ENCODE measurements at regions not wholly inside any gene's neighbourhood (a gene's known extent, or its start where the extent isn't known, plus 50 kb on each side); places are given as distances from the start of the nearest gene placed in this dataset.

DNA sequence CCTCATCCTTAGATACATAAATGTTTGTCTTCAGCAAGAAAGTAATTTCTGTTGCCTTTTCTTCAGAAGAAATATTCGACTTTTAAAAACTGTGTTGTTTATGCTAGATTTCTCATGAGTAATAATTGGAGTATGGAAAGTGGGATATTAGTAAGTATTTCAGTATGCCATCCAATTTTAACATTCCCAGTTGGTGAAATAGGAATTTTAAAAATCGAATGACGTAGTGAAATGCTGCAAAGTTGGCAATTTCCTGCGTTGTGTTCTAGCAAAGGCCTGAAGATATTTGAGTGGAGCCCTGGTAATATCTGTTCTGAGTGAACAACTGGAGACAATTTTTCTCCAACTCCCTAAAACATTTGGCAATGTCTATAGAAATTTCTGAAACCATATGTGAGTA, 190.1 kb downstream of the ZNF330 start:
- TF ChIP-seq, protein P1, sequence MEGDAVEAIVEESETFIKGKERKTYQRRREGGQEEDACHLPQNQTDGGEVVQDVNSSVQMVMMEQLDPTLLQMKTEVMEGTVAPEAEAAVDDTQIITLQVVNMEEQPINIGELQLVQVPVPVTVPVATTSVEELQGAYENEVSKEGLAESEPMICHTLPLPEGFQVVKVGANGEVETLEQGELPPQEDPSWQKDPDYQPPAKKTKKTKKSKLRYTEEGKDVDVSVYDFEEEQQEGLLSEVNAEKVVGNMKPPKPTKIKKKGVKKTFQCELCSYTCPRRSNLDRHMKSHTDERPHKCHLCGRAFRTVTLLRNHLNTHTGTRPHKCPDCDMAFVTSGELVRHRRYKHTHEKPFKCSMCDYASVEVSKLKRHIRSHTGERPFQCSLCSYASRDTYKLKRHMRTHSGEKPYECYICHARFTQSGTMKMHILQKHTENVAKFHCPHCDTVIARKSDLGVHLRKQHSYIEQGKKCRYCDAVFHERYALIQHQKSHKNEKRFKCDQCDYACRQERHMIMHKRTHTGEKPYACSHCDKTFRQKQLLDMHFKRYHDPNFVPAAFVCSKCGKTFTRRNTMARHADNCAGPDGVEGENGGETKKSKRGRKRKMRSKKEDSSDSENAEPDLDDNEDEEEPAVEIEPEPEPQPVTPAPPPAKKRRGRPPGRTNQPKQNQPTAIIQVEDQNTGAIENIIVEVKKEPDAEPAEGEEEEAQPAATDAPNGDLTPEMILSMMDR (conservative IDR thresholded peaks at IDR 0.05), result no peak
- TF ChIP-seq EZH2 (IDR thresholded peaks at IDR 0.05; ENCODE audit: low read depth), result no peak
